HG03439 (cell line): ENCODE measurements at regions not wholly inside any gene's neighbourhood (a gene's known extent, or its start where the extent isn't known, plus 50 kb on each side); places are given as distances from the start of the nearest gene placed in this dataset.

Experiments
- ATAC-seq: cut with Tn5 transposase; IDR thresholded peaks from one replicate; pipeline ENCODE4 v1.9.1; 2021; ENCODE audit warnings: mild to moderate bottlenecking, moderate library complexity; ENCODE audit not compliant: unreplicated experiment

DNA sequence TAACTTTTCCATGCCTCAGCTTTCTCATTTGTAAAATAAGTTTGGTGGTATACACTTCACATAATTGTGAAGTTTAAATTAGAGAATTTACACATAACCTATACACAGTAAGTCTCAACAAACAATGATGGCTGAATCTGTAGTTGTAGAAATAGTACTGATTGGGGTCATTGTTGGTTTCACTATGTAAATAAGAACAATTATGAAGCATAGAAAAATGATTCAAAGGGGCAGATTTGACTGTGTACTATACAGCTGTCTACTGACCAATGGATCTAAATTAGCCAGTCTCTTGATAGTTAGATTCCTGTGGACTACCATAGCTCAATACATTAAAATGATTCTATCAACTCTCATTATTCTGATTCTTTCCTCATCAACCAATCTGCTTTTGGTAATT lies 181.1 kb upstream of the STXBP5 start:
- no peak for ATAC-seq

DNA sequence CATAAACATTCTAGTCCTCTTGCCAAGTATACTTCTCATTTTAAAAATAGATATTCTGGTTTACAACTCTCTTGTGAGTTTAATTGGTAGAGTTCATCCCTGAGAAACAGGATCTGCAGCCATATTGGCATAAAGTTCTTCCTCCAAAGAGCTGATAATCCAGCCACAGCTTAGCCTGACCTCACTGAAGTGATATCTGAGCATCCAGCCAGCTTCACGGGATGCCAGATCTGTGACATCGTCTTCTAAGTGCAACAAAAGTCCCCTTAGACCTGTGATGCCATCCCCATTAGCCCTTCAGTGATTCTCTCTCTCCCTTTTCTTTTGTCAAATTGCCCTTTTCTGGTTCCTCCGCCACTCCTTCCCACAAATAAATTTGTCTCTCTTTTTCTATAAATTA lies 180.6 kb upstream of the STXBP5 start:
- no peak for ATAC-seq

DNA sequence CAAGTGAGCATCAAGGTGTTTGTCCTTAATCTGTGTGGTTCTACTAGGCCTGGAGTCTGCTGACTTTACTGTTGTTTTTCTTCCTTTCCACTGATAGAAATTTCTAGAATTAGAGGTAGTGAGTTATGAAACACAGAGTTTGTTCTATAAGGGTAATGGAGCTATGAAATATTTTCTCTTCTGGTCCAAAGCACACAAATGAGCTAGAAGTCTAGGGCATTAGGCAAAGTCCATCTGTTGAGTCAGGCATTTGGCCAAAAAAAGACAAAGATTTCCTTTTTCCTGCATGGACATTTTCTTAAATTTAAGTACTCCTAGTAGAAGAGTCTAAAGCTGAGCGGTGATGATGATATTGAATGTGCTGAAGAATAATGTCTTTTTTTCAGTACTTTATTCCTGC lies 174.3 kb upstream of the STXBP5 start:
- ATAC-seq = no peak

DNA sequence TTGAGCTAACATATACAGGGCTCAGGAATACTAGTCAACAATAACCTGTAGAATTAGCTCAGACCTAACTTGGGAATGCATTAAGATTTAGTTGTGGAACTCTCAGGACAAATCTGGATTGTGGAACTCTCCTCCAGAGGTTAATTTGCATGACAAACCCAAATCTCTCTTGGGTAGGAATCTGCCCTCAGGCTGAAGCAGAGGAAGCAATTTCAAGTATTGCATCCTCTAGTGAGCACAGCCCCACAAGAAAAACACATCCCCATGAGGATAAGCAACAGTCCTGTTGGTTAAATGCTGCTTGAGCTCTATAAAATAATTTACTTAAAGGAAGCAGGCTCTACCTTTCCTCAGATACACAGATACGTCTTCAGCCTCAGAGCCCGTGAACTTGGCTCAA lies 170.9 kb upstream of the STXBP5 start:
- ATAC-seq = no peak

DNA sequence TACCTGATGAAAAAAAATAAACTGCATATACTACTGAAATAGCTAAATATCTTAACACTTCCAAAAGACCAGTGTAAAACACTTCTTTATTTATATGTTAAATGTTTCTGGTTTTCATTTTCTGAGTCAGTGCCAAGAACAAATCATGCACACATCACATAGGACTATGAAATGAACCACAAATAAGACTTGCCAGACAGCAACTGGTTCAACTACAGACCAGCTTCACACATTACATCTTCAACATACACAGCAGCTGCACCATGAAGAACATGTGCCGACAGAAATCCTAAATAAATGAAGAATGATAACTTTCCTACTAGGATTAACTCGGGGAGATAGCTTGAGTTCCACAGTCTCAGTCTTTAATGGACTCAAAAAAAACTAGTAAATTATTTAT lies 168.3 kb upstream of the STXBP5 start:
- ATAC-seq = no peak

DNA sequence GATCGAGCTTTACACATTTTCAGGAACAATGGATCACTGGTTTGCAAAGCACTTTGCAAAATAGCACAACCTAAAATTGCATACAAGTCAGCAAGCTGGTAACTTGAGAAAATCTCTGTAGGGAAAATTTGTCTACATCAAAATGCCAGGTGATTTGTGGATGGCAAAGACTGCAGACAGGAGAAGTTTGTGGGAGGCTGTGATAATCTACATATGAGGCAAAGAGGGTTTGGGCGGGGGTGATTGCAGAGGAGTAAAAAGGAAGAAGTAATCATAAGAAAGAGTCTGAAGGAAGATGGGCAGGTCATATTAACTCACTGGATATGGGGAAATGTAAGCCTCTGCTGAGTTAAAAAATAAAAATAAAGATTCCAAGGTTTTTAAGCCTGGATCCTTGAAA lies 166.3 kb upstream of the STXBP5 start:
- ATAC-seq = no peak

DNA sequence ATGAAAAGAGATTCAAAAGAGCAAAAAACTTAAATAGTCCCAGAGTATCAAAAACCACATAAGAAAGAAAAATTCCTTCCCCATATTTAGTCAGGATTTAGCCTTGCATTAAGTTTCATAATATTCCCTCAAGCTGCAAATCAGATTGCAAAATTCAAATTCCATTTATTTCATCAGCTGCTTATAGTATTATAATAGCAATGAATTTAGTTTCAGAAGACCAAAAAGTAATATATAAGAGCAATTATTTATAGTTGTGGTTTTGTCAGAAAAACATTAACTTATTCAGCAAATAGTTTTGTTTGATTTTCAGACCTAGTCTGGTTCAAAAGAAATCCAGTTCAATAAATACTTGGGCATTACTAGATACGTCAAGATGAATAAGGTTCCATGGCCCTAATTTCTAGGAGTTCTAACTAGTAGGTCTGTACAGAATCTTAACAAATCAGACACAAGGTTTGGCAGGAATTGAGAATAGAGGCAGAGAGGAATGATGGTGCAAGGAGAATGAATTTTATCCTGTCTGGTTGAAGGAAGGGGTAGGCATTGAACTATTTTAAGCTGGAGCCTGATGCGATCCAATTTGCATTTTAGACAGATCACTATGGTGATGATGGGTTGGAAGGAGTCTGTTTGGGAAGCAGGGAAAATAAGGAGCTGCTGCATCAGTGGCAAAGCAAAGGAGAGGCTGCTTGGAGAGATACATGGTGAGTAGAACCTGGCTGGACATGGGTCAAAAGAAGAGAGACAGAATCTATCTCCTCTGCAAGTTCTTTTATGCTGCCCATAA lies 163.9 kb upstream of the STXBP5 start:
- ATAC-seq = no peak

DNA sequence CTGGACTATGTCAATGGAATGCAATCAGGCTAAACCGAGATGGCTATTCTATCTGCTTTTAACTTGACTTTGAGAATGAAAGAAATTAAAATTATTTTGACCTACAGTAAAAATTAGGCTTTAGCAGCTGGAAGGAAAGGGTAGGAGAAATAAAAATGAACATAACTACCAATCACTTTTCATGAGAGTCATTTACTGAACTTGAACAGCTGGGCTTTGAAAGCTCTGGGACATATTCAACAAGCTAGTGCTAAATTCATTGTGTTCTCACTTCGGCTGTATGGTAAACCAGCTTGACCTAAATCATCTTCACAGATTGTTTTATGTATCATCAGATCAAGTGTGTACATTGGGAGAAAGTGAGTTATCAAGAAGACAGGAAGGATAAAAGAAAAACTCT lies 161.5 kb upstream of the STXBP5 start:
- ATAC-seq = no peak

DNA sequence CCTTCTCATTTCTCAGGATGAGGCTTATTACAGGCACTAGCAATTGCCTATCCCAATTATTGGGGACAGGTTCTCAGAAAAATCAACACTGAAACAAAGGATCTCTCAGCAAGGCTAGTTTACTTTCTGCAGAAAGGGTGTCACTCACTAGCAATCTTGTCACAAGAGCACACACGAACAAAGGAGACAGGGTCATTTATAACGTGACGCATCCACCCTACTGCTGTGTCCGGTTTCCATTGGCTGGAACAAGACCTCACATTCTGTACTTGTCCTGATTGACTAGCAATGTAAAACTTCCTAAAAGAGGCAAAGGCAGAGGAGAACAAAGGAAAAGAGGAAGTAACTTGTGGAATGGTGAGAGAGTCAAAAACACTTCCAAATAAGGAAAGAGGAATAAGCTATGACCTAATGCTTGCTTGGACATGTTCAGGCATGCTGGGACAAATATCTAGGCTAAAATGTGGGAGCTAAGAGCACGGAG lies 160.2 kb upstream of the STXBP5 start:
- no peak for ATAC-seq

DNA sequence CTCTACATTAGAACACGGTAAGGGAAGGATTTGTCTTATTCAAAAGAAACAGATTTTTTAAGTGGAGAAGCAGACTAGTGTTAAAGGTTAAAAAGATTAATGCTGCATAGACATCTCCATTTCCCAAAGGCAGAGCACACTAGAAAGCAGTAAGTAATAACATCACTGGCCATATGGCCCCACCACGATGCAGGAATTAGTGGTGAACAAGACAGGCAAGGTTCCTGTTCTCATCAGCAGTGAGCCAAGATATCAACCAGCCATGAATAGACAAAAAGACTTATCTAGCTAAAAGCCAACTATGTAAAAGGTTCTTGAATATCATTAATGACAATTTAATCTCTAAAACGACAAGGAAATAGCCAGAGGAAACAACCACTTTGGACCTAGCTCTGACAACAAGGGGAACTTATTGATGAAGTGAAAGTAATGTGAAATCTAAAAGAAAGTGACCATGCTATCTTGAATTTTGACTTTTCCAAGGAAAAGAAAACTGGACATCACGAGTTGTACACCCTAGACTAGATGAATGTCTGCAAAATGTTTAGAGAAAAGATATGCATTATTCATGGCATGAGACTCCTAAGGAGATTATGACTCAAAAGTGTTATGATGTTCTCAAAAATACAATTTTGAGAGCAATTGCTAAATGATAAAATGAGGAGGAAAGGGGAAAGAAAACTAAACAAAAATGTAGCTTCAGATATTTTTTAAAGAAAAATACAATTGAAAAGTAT lies 157.9 kb upstream of the STXBP5 start:
- no peak for ATAC-seq

DNA sequence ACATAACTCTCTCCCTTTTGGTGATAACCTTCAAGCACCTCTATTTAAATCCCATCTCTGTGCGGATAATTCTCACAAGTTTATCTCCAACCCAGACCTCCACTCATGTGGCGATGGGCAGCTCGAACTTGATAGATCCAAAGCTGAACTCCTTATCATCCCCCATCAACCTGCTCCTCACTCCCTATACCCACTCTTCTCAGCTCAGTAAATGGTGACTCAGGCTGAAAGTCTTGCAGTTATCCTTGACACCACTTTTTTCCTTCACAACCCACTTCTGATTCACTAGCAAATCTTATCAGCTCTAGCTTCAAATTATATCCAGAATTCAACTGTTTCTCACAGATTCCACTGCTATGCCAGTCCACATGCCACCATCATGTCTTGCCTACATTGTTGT lies 155.3 kb upstream of the STXBP5 start:
- no peak for ATAC-seq

DNA sequence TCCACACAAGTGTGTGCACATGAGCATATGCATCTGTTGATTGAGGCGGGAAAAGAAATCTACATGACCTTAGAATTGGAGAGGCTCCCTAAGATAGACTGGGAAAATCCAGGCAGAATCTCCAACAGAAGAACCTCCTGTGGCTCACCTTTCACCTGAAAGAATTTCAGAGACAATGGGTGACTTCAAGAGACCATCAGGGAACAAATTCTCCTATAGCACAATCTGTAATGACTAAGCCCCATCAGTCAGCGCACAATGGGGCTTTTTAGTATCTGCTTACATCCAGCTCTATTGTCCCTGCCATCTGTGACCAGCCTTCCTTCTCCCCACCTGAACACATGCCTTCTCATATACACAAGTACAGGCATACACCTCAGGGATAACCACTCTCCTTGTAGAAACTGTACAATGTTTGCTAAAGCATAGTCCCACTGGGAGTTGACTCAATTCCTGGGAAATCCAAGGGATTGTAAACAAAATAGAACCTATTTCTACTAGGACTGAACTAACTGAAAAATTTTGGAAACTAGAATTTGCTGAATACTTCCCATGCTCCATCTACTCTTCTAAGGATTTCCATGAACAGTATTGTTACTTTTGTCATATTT lies 150.8 kb upstream of the STXBP5 start:
- ATAC-seq = no peak

DNA sequence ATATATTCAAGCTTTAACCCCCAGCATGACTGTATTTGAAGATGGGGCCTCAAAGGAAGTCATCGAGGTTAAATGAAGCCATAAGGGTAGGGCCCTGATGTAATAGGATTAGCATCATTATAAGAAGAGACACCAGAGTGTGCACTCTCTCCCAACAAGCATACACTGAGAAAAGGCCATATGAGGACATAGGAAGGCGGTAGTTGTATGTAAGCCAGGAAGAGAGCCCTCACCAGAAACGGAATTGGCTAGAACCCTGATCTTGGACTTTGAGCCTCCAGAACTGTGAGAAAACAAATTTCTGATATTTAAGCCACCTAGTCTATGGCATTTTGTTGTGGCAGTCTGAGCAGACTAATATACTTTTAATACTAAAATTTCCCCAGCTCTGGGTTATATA lies 150.1 kb upstream of the STXBP5 start:
- no peak for ATAC-seq

DNA sequence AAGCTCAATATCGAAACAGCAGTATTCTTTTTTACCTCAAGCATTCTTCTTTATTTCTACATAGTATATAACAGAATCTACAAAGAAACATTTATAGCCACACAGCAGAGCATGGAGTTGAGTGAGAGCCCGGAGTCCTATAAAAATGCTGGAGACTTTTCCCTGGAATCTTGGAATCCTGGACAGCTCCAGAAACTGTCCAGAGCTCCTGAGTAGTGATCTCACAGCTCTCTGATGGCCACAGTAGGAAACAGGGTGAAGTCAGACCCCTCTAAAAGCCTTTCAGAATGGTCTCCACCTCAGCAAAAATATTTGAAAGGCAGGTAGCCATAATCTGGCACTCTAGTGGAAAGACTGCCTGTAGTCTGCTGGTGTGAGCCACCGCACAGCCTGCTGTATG lies 149.3 kb upstream of the STXBP5 start:
- ATAC-seq = no peak

DNA sequence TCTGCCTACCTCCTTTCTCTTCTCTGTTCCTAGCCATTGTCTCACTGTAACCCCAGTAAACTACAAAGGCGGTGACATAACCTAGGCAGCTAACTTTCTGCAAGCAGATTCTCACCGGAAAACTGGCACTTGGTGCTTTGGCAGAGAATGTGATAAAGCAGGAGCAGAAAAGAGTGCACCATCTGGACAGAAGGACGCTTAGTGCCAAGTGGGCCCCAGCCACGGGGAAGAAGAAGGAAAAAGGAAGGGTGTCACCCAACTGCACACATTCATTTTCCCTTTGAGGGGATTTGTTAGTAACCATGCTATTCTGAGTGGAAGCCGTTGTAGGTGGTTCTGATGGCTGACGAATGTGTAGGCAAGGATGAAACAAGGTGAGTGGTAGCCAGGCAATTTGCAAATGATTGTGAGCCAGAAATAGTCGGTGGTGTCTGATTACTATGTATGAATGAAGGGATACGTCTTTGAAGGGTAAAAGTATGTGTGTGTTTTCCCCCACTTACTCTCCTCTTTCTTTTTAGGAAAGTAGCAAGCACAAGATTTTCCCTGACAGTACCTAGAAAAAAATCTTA lies 148.3 kb upstream of the STXBP5 start:
- no peak for ATAC-seq

DNA sequence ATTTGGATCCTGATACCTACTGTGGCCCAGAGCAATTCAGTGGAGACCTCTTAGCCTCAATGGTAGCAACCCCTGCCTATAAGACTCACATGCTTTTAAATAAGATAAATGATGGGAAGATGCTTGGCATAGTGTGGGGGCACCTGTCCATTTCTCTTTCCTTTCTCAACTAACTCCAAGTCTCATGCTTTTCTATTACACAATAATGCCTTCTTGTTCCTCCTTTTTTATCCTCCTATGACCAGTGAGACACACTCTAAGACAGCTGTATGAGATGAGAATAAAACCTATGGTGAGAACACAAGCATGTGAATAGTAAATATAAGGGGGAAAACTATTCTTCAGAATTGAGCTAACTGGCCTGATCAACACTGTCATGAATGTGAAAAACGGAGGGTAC lies 147.0 kb upstream of the STXBP5 start:
- no peak for ATAC-seq

DNA sequence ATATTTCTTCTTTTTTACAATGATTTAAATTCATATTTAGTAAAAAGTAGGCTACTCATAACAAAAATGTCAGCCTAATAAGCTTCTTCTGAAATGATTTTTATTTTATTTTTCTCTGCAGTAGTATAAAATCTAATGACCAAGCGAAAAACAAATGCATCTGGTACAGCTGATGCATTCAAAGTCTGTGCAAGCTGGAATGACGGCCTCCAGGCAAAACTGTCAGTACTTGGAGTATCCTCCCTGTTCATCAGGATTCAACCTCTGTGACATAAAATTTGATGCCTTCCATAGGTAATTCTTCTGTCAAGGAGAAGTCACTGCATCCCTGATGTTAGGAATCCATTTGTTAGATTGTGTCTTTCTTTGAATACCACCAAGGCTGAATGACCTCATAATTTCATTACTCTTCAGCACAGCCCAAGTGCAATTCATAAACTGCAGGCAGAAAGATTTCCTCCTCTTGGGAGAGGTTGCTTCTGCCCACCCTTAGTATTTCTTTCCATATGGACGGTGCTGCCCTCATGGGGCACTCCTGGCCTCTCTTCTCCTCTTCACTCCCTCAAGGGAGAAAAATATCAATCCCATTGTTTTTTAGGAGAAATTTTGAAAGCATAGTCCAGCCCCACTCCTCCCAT lies 146.4 kb upstream of the STXBP5 start:
- no peak for ATAC-seq

DNA sequence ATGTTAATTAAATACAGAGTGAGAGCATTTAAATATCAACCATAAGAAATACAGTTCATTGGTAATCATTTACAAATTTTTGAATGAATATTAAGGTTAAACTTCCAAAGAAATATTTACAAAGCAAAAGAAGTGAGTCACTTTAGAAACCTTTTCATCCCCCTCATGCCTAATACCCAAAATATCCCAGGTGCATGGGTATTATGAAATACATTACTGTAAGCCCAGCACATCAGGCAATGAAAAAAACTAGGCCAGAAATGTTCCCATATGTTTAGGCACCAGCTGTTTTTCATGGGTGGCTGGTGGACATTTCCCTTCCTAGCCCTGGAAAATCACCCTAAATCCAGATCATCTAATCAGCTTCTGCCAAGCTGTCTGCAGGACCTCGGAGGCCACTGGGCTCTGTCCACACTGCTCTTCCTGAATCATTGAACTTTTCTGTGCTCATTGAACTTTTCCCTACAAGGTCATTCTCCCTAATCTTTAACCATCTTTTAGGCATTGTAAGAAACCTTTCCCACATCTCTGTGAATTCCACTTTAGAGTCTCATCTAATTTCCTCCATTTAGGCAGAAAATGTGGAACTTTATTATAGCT lies 145.3 kb upstream of the STXBP5 start:
- no peak for ATAC-seq

DNA sequence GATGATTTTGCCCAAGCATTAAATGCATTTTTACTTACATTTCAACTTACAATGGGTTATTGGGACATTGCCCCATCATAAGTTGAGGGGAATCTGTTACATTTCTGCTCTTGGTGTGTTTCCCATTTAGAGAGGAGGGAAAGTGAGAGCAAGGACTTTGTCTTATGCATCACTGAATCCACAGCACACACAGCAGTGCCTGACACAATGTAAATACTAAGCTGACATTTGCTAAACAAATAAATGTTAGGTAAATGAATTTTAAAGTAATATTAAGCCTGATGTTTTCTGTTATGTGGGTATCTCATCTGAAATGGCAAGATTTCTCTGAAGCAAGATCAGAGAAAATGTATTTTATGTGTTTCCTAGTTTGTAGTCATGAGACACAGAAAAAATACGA lies 143.6 kb upstream of the STXBP5 start:
- no peak for ATAC-seq

DNA sequence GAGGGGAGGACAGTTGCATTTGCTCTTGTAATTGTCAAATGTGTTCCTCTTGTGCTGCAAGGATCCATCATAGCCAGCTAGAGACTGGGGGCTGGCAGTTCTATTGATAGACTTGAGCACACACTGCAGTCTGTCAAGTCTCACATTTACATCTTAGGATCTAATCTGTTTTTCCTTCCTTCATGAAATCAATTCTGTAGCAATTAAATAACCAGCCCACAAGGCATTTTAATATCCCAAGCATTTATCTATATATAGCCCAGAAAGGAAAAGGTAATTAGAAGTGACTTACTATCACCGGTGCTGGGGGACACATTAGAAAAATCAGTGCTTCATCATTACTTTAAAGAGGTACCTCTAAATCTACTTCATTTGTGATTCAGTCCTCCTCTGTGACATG lies 143.0 kb upstream of the STXBP5 start:
- no peak for ATAC-seq
